ENCODE measurements at regions not wholly inside any gene's neighbourhood (a gene's known extent, or its start where the extent isn't known, plus 50 kb on each side); places are given as distances from the start of the nearest gene placed in this dataset.

- no peak for TF ChIP-seq CTCF (IDR thresholded peaks at IDR 0.05; ENCODE audit: unreplicated experiment)
Observed at GRCh38 chr10:47176206-47176902, 123.6 kb upstream of the GDF10 start.

GRCh38 chr10:47176903-47177868, 122.8 kb upstream of the GDF10 start:
- intact Hi-C loops (cut with micrococcal nuclease): no loop called here
- Mint-ChIP-seq H3K27ac (ENCODE audit: low read depth, unreplicated experiment) (no peak overlapping the region), H3K9me3 (ENCODE audit: unreplicated experiment) (no peaks in the 10 kb centered on the region), H3K27me3 (ENCODE audit: insufficient read depth, unreplicated experiment) (no peaks in the 10 kb centered on the region), H3K4me1 (ENCODE audit: insufficient read depth, unreplicated experiment) (peaks cover 6% of the 10 kb centered on the region), H3K36me3 (ENCODE audit: insufficient read depth, unreplicated experiment) (no peaks in the 10 kb centered on the region), H3K4me3 (ENCODE audit: unreplicated experiment) (no peak overlapping the region)
- POLR2A ChIA-PET: no interaction called here
- no TSS peak for BruUV-seq (replicated peaks)
- DNase-seq (ENCODE audit: unreplicated experiment): no peak
- no peak for TF ChIP-seq CTCF (IDR thresholded peaks at IDR 0.05; ENCODE audit: unreplicated experiment)
- CTCF ChIA-PET: no interaction called here

More at GRCh38 chr10:47176206-47176902, 123.6 kb upstream of the GDF10 start:
- Mint-ChIP-seq H3K4me1 (ENCODE audit: insufficient read depth, unreplicated experiment) (no peaks in the 10 kb centered on the region), H3K27me3 (ENCODE audit: insufficient read depth, unreplicated experiment) (no peaks in the 10 kb centered on the region), H3K9me3 (ENCODE audit: unreplicated experiment) (no peaks in the 10 kb centered on the region), H3K4me3 (ENCODE audit: unreplicated experiment) (no peak overlapping the region), H3K36me3 (ENCODE audit: insufficient read depth, unreplicated experiment) (no peaks in the 10 kb centered on the region), H3K27ac (ENCODE audit: low read depth, unreplicated experiment) (no peak overlapping the region)
- POLR2A ChIA-PET: no interaction called here
- intact Hi-C loops (cut with micrococcal nuclease): no loop called here
- no peak for DNase-seq (ENCODE audit: unreplicated experiment)
- no TSS peak for BruUV-seq (replicated peaks)
- CTCF ChIA-PET: interaction anchor here (0.9 kb wide), 1 partner anchor 23 kb away, joined by 3 read pairs; no protein-coding TSS in a partner anchor

GRCh38 chr10:47178537-47179290, 121.3 kb upstream of the GDF10 start:
- Mint-ChIP-seq H3K4me3 (ENCODE audit: unreplicated experiment) (no peak overlapping the region), H3K4me1 (ENCODE audit: insufficient read depth, unreplicated experiment) (peaks cover 15% of the 10 kb centered on the region), H3K27me3 (ENCODE audit: insufficient read depth, unreplicated experiment) (no peaks in the 10 kb centered on the region), H3K36me3 (ENCODE audit: insufficient read depth, unreplicated experiment) (no peaks in the 10 kb centered on the region), H3K9me3 (ENCODE audit: unreplicated experiment) (no peaks in the 10 kb centered on the region), H3K27ac (ENCODE audit: low read depth, unreplicated experiment) (no peak overlapping the region)
- intact Hi-C loops (cut with micrococcal nuclease): no loop called here
- no peak for DNase-seq (ENCODE audit: unreplicated experiment)
- TF ChIP-seq CTCF (IDR thresholded peaks at IDR 0.05; ENCODE audit: unreplicated experiment): no peak
- POLR2A ChIA-PET: no interaction called here
- CTCF ChIA-PET: no interaction called here
- no TSS peak for BruUV-seq (replicated peaks)

GRCh38 chr10:47179291-47179647, 120.7 kb upstream of the GDF10 start:
- Mint-ChIP-seq H3K9me3 (ENCODE audit: unreplicated experiment) (no peaks in the 10 kb centered on the region), H3K36me3 (ENCODE audit: insufficient read depth, unreplicated experiment) (peaks cover 4% of the 10 kb centered on the region), H3K4me1 (ENCODE audit: insufficient read depth, unreplicated experiment) (peaks cover 20% of the 10 kb centered on the region), H3K4me3 (ENCODE audit: unreplicated experiment) (no peak overlapping the region), H3K27ac (ENCODE audit: low read depth, unreplicated experiment) (no peak overlapping the region), H3K27me3 (ENCODE audit: insufficient read depth, unreplicated experiment) (no peaks in the 10 kb centered on the region)
- intact Hi-C loops (cut with micrococcal nuclease): no loop called here
- no TSS peak for BruUV-seq (replicated peaks)
- no peak for DNase-seq (ENCODE audit: unreplicated experiment)
- POLR2A ChIA-PET: no interaction called here
- CTCF ChIA-PET: no interaction called here
- TF ChIP-seq CTCF (IDR thresholded peaks at IDR 0.05; ENCODE audit: unreplicated experiment): no peak
